ENCODE measurements at regions not wholly inside any gene's neighbourhood (a gene's known extent, or its start where the extent isn't known, plus 50 kb on each side); places are given as distances from the start of the nearest gene placed in this dataset.

DNA sequence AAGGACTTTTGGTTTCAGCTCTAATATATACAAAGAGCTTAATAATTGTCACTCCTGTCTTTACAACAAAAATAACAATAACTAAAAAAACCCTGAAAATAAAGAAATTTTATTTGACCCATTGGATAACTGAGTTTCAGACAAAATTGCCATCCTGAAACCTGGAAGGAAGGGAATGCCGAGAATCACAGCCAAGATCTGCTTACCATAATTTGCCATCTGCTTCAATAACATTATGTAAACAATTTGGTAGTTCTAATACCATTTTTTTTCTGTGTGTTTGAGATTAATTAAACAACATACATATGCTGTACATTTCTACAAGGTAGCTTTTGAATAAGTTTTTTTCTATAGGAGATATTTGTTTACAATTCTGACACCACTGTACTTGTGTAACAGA, 596.3 kb upstream of the MGAT4C start:
- peak in 1 of 2 experiments; percentile 38 for DNase-seq

DNA sequence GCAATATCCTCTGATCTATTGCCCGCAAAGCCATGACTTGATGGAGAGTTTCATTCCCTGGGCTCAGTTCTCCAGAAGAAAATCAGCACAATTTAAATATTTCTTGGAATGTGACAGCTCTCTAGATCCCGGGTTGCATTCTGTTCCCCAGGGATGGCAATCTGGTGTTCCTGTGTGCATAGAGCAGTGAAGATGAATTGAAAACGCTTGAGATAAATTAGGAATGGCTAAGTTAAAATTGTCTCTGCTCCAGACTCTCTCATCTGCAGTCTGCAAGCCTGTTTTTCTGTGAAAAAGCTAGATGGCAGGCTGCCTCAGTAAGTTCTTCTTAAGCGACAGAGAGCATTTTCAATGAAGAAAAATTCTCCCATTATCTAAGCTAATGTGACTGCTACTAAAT, 582.5 kb upstream of the MGAT4C start:
- no peak for DNase-seq

DNA sequence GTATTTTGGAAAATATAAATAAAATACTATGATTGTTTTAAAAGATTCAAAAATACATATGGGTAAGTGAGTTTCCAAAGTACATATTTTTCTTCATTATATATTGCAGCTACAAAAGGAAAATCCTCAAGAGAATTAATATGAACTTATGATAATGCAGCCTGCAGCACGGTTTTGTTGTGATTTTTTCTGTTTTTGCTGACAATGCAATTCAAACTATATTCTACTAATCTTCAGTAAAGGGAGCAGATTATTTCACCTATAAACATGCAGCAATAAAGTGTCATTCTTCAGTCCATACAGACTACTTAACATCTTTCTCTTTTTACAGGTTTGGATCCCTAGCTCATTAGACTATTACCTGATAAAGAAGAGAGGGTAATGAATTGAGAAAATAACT, 582.1 kb upstream of the MGAT4C start:
- no peak for DNase-seq

DNA sequence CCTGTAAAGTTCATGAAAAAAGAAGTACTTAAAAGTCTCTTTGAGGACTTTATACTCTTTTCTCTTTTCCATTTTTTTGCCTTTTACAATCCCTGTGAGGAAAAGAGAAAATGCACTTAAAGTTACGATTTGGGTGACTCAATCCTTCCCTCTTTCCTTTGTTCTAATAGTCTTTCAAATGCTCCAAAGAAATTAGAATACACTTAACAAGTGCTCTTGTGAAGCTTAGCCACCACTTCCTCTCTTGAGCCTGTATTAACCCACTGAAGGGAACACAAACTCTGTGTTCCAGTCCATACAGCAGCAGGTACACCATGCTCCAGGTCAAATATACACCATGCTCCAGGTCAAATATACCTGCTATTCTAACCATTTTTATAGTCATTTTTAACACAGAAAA, 581.1 kb upstream of the MGAT4C start:
- DNase-seq: no peak

DNA sequence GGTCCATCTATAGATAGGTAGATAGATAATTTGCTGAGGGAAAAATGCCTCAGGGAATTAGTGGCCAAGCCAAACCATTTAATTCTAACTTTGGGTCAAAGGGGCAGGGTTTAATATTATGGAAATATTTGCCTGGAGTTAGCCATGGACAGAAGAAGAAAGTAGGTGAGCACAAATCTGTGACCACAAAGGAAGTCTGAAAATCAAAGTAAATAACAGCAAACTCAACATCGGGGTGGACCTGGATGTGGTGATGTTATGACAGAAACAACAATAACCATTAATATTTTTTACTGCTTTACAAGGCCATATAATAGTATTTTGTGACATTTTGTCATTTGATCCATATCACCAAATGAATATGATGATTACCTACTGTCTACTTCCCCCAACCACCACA, 578.0 kb upstream of the MGAT4C start:
- DNase-seq: no peak

DNA sequence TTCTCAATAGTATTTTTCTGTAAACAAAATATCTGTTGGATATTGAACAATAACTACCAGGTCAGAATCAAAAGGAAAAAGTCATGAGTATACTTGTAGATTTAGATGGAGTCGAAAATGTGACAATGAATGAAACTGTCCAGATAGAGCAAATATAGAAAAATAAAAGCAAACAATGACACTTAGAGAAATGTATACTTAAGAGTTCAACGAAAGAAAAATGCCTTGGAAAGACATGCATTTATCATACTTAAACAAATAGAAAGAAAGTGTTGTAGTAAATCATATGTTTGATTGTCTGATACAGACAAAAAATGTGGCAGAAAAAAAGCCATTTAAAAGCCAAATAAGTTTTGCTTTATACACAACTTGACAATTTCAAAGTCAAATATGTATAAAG, 571.2 kb upstream of the MGAT4C start:
- DNase-seq: no peak

DNA sequence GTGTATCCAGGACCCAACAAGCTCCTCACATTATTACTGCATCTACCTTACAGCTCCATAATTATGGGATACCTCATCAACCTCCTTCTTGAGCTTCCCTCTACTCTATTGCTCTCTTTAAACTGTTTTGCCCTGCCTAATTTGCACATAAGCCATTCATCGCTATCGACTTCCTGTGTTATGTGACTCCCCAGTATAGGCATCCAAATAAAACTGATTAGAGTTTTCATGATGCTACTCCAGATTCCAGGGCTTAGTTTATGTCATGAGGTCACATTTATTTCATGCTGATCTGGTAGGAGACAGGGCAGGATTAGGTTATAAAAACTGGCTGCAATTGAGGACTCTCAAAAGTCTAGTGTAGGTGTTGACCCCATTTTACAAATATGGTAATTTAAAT, 569.9 kb upstream of the MGAT4C start:
- DNase-seq: no peak

DNA sequence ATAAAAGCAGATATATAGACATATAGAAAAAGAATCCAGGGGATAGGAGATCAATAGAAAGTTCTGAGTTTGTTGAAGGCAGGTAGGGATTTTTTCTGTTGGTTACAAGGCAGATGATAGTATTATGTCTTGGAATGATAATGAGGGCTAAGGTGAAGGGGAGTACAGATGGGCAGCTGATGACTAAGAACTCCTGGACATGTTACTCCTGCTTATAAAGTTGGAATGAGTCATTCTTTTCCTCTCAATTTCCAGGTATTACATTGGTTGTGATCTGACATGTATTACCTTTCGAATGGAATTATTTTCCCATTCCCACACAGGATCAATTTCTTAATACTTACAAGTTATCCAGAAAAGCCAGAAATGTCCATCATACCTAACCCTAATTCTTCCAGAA, 545.2 kb upstream of the MGAT4C start:
- peak in 1 of 2 experiments; percentile 3 for DNase-seq

DNA sequence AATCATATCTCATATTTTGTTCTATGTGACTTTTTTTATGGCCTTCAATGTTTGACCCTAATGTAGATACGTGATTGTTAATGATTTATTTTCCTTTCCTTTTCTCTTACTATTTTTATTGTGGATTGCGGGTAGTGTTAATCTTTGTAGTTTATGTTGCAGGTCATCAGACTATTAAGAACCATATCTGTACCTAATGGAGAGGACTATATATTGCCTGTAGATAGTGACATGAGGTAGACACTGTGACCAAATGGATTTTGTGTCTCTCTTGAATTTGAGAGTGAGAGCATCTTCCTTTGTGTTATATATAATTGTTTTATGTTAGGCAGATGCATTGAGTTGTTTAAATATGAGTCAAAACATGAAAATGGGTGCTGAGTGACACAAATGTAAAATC, 543.4 kb upstream of the MGAT4C start:
- no peak for DNase-seq

DNA sequence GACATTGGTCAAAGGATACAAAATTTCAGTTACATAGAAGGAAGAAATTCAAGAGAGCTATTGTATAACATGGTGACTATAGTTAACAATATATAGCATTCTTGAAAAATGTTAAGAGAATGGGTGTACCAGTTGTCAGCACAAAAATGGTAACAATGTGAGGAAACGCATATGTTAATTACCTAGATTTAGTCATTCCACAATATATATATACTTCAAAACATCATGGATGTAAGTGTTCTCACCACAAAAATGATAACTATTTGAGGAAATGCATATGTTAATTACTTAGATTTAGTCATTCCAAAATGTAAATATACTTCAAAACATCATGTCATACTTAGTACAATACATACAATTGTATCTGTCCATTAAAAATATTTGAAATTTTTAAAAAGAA, 540.4 kb upstream of the MGAT4C start:
- no peak for DNase-seq

DNA sequence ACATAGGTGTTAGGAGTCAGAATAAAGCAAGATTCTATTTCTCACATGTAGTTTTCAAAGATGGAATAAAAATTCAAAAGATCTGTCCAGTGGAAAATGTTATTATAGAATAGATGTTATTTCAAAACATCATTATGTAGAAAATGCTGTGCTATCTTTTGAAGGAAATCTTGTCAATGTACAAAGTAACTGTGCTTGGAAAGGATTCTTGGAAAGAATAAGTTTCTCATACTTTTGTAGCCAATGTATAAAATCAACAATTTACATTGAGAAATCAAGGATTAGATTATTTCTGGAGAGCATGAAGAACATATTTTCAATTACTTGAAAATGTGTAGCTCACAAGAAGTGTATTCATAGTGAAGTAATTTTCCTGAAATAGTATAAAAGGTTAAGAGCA, 532.5 kb upstream of the MGAT4C start:
- no peak for DNase-seq

DNA sequence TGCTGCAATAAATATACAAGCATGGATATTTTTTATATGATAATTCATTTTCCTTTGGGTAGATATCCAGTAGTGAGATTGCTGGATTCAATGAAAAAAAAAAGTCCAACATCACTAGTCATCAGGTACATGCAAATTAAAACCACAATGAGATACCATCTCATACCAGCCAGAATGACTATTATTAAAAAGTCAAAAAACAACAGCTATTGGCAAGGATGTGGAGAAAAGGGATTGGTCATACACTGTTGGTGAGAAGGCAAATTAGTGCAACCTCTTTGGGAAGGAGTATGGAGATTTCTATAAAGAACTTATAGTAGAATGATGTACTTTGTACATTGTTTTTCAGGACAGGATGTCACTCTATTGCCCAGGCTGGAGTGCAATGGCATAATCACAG, 531.2 kb upstream of the MGAT4C start:
- no peak for DNase-seq

DNA sequence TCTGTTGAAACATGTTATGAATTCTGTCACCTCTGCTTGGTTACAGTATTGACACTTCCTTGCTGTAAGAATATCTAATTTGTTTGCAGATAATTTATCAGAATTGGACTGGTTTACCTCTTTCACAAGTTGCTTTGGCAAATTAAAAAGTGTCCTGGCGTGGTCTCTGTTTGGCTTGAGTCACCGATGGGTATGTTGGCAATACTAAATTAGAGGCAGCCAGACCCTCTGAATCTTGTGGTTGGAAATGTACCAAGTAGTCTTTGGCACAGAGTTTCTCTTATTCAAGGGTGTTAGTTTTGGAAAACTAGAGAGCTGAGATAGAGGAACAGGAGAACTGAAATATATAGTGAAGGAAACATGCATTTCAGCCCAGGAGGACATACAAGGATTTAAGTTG, 521.1 kb upstream of the MGAT4C start:
- no peak for DNase-seq

DNA sequence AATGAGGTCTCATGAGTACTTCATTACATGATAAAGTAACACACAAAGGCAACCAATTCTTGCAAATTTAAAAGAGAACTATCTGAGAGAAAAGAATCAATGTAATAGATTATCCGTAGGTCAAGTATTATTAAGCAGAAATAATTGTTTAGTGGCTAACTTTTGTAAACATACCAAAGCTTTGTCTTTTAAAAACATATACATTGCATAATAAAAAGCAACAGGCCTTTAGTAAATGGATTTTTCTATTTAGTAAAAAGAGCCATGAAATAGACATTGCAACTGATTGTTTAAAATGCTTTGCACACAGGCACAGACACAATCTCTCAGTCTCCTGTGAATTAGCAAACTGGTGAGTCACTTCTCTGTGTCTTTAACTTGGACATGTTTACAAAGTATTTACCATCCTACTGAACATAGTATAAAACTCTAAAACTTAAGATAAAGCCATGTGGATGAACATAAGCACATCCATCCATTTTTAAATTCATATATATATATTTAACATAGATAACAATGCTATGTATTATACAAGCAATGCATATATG, 518.7 kb upstream of the MGAT4C start:
- no peak for DNase-seq

DNA sequence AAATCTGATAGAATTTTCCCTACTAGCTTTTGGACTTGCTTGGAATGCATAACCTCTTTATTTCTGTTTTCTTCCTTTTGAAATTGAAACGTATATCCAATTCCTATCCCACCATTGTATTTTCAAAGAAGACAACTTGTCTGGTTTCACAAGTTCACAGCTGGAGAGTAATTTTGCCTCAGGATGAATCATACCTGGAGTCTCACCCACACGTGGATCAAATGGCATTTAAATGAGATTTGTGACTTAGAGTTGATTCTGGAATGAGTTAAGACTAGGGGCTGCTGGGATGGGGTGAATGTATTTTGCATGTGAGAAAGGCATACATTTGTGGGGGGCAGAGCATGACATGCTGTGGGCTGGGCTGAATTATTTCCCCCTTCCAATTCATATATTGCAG, 516.5 kb upstream of the MGAT4C start:
- no peak for DNase-seq

DNA sequence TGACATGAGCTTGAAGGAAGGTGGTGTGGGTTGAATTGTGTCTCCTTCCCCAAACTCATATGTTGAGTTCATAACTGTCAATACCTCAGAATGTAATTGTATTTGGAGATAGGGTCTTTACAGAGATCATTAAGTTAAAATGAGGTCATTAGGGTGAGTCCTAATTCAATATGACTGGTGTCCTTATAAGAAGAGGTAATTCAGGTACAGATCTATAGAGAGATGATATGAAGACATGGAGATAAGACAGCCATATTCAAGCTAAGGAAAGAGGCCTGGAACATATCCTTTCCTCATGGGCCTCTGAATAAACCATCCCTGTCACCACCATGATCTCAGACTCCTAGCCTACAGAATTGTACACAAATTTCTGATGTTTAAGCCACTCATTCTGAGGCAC, 514.7 kb upstream of the MGAT4C start:
- DNase-seq: no peak

DNA sequence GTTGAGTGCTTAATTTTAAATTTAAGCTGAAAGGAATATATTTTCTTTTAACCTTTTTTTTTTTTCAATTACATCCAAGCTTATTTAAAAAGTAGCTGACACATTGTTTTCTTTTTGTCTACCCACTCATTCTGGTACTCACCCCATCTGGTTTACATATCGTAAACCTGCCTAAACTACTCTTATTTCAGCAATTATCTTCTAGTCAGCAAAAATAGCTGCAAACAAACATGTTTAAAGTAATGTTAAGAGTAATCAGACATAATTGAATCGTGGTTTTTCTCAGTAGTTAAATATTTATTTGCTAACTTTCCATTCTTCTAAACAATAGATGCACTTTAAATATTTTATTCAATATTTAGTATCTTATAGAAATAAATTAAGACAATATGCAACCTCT, 492.7 kb upstream of the MGAT4C start:
- DNase-seq: peak in 1 of 2 experiments; percentile 7

DNA sequence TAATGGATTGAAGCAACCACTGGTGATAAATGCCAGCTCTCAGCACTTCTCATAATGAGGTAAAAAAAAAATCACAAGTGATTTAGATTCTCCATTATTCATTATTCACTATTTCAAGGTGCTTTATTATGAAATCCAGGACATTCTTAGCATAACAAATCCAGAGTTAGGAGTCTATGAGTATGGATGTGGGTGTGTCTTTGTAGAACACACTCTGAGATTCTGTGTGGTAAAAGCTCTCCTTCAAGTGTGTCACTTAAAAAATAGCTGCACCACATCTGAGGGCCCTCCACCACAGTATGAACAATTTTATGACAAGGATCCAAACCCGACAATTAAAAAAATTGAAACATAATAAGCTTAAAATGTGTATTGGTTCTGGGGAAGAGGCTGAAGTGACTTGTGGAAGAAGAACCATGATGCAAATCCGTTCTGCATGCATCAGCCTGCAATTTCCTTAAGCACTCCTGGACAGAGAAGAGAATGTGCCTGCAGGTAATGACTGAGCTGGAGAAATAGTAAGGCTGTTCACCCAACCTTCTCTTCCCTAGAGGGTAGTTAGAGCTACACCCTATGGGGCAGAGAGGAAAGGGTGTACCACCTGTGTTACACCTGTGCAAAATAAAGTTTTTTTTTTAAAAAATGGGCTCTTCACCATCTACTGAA, 488.5 kb upstream of the MGAT4C start:
- no peak for DNase-seq

DNA sequence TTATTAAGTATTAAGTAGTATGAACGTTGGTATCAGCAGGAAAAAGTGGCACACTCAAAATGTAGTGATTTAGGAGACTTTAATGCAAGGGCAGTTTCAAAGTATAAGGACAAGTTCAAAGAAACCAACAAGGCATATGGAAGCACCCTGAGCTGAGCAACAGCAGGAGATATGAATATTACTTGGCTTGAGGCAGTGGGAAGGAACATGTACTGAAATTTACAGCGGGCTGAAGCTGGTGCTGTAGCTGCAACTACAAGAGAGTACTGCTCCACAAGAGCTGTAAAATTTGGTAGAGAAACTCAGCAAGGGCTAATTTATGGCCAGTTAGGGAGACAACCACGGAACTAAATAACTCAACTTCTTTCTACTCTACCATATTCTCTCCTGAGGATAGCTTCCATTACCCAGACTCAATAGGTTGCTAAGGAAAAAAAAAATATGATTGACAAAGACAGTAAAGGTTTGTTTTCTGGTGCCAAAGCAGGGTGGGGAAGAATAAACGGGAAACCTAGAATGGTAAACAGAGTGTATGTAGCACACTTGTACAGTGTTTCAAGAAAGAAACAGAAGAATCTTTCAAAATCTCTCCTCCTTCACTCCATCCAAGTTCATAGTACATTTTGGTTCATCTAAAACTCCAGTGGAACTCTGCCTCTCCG, 487.8 kb upstream of the MGAT4C start:
- DNase-seq: no peak

DNA sequence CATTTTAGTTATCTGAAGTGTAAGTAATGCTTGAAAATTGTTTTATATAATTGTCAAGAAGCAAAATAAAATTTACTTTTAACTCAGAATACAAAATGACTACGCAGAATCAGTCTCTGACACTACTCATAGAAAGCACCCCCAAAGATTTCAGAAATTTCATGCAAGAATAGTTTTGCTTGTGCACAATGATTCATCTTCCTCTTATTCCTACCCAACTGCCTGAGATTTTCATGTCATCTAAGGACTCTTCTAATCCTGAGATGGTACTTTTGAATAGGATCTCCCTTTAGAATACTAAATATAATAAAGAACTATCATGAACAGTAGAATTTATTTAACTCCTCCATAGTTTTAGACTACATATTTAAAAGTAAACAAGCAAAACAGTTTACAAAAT, 485.3 kb upstream of the MGAT4C start:
- DNase-seq: no peak

DNA sequence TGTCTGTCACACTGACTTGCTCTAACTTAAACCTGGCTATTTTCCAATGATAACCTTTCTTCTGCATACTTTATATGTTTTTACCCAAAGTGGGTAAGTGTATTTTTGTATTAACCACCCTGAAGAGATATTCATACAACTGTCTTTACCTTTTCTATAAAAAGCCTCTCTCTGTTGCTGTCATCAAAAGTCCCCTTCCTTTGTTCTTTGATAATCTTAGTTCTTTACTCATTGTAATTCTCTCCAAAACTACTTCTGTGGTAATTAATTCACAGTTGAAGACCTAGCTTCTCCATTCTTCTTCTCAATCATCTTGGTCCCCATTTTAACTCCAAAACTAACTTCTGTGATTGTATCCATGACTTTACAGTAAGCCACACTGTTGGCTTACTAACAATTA, 479.7 kb upstream of the MGAT4C start:
- DNase-seq: no peak

DNA sequence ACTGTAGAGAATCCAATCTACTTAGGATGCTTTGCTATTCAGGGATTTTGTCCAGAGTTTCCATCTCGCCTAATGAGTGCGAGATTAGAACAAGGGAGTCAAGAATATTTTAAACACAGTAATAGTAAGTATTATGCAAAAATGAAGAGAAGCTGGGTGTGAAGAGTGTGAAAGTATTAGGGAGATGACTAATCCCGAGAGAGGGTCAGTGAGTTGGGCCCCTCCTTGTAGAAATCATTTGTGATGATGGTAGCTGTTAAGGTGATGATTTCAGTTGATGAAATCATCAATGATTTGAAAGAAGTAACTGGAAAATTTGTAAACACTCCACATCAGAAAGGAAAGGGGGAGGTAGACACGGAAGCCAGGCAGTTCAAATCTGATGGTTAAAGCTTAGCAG, 478.9 kb upstream of the MGAT4C start:
- peak; percentile 7 to 80 for DNase-seq

DNA sequence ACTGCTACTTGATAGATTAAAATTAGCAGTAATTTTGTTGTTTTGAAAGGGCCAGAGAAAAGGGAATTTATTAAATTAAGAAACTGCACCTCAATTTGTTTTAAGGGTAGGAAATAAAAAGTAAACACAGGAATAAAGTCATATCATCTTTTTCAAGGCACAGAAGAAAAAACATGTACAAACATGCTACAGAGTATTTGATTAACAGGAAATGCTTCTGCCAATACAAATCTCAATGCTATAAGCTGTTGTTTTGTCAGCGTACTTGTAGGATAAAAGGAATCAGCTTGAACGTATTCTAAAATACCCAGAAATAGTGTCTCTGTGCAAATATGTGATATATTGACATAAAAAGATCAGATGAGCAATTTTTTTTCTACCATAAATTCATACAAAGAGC, 474.0 kb upstream of the MGAT4C start:
- no peak for DNase-seq

DNA sequence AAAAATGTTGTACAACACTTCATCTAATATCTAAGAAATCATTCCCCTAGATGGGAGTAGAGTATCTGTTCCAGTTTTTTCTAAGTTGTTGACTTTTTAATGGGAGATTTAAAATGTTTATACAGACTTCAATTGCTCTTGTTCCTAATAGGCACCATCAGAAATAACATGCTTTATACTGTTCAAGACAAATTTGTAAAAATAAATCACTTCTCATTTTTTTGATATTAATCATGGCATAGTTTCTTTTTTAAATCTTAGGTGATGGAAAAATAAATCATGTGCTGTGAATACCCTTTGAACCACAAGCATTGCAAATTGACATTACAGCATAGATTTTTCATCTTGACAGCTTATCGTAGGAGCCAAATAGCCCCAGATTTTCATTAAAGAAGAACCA, 473.5 kb upstream of the MGAT4C start:
- no peak for DNase-seq

DNA sequence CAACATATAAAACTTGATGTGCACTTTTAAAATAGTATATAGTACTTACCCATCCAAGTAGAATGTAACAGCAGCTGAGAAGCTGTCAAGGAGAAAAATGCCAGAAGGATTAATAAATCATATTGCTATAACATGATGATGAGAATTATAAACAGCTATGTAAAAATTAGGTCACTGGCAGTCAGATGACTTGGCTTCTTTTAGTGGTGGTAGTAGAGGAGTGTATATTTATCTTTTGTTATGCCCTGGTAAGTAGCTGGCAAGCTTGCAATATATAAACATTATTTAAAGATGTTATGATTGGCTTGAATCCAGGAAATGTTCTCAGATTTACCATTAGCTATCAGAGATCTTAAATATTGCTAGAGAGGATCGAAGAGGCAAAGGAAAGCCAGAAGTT, 471.0 kb upstream of the MGAT4C start:
- peak in 1 of 2 experiments; percentile 24 for DNase-seq
